ENCODE measurements at regions not wholly inside any gene's neighbourhood (a gene's known extent, or its start where the extent isn't known, plus 50 kb on each side); places are given as distances from the start of the nearest gene placed in this dataset.
A peak's percentile ranks its signal among the peaks of the same experiment; 100 is the strongest.

DNA sequence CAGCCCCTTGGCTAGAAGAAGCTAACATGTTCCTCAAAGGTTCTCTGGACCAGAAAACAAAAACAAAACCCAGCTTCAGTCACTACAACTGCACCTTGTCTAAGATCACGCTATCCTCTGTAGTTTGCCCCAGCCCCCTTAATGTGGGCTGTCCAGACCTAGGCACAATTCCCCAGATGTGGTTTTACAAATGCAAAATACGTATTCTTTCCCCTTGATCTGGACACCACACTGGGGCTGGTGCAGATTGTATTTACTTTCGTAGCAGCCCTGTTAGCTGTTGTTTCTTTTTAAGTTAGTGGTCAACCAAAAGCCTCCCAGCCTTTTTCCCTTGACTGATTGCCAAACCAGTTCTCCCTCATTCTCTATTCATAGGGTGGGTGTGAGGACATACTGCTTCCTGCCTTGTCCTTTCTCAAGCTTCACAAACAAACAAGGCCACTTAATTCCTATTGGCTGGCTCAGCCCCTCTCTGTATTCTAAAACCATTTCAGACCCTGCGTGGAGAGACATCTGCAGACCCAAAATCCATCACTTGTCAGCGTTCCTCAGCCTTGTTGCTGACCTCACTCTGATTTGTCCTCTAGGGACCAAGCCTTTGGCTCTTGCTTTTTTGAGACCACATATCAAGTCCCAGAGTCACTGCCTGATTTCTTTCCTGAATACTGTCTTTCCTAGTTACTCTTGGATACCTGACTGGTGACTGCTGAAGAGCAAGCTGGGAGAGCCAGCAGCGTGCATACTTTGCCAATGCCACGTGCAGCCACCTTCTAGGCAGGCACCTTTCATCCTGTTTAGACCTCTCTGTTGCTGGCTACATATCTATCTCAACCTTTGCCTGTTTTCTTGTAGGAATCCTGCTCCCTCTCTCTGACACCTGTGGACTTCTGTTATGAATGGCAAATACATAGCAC is 96.4 kb upstream of the RAB3GAP2 start:
- peak overlapping the region; percentile 1 for H3K4me3 Mint-ChIP-seq
- DNase-seq (no peak), ATAC-seq (no peak)
- H3K9me3 ChIP-seq (ENCODE audit: control insufficient read depth, low read length, poor library complexity, severe bottlenecking), result no peaks in the 10 kb centered on the region
- no peaks in the 10 kb centered on the region for H3K36me3 Mint-ChIP-seq (ENCODE audit: low read depth)
- H3K27ac Mint-ChIP-seq, result no peak overlapping the region
- peaks cover 62% of the 10 kb centered on the region for H3K27me3 Mint-ChIP-seq
- no peaks in the 10 kb centered on the region for H3K4me1 Mint-ChIP-seq

DNA sequence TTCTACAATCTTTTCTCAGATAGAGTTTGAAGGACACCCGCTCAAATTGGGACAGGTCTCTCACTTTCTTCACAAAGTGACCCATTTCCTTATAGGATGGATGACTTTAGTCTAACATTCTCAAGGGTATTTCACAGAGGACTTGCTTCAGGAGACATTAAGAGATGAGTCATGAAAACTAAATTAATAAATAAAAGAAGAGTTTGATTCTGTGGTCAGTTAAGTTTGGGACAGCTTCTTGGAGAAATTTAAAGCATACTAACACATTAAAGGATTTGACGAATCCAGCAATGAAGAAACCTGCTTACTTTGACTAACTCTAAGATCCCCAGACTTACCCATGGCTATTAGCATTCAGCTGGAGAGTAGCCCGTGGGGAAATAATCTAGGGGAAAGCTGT is 95.6 kb upstream of the RAB3GAP2 start:
- Mint-ChIP-seq H3K27ac (no peak overlapping the region), H3K4me3 (no peak overlapping the region)

DNA sequence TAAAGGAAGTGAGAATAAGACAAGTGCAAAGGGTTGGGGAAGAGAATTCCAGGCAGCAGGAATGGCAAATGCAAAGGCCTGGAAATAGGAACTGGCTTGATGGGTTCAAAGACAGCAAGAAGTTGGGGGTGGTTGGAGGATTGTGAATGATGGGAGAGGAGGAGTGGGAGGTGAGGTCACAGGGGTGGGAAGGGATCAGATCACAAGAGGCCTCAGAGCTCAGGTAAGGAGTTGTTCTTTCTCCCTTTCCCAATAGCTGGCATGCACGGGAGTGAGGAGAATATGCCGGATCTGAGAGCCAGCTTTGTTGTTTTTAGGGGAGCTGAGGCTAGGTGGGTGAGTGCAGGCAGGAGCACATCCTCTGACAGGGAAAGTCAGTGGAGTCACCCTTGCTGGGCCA is 94.0 kb upstream of the RAB3GAP2 start:
- Mint-ChIP-seq H3K4me3 (no peak overlapping the region), H3K4me1 (no peaks in the 10 kb centered on the region), H3K36me3 (ENCODE audit: low read depth) (no peaks in the 10 kb centered on the region), H3K27me3 (peaks cover 43% of the 10 kb centered on the region), H3K27ac (no peak overlapping the region)
- H3K9me3 ChIP-seq (ENCODE audit: control insufficient read depth, low read length, poor library complexity, severe bottlenecking), result no peaks in the 10 kb centered on the region
- ATAC-seq, result no peak
- no peak for DNase-seq

More for the DNA sequence above, 95.6 kb upstream of the RAB3GAP2 start:
- peaks cover 54% of the 10 kb centered on the region for H3K27me3 Mint-ChIP-seq
- no peaks in the 10 kb centered on the region for H3K36me3 Mint-ChIP-seq (ENCODE audit: low read depth)
- no peaks in the 10 kb centered on the region for H3K4me1 Mint-ChIP-seq
- no peaks in the 10 kb centered on the region for H3K9me3 ChIP-seq (ENCODE audit: control insufficient read depth, low read length, poor library complexity, severe bottlenecking)
- ATAC-seq (no peak), DNase-seq (no peak)

DNA sequence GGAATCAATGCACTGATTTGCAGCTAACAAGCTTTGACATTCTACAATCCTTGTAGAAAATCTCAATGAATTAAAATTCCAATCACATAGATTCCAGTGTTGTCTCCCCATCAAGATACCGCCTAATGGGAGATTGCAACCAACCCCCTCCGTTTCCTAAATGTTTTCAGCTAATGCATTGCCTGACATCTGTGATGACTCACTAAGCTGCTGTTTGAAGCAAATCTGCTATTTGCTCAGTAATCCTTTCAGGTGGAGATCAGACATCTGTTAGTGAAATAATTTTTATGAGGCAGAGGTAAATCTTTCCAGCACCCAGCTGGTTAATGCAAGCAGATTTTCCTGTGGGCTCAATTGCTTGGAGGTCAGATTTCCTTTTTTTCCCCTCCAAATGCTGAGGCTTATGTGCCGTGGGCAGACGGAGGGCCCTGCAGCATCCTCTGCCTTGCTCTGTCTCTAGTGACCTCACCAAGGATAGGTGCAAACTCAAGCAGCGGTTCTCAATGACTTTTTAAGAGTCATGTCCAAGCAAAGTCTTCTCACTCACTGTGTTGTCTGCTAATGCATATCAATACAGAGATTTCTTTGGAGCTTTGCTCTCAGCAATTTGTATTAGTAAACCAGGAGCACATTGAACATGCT is 91.1 kb upstream of the RAB3GAP2 start:
- no peak overlapping the region for H3K4me3 Mint-ChIP-seq
- H3K9me3 ChIP-seq (ENCODE audit: control insufficient read depth, low read length, poor library complexity, severe bottlenecking), result no peaks in the 10 kb centered on the region
- no peak for DNase-seq
- no peaks in the 10 kb centered on the region for H3K4me1 Mint-ChIP-seq
- peaks cover 16% of the 10 kb centered on the region for H3K27me3 Mint-ChIP-seq
- H3K27ac Mint-ChIP-seq, result no peak overlapping the region
- H3K36me3 Mint-ChIP-seq (ENCODE audit: low read depth), result no peaks in the 10 kb centered on the region
- ATAC-seq, result no peak

DNA sequence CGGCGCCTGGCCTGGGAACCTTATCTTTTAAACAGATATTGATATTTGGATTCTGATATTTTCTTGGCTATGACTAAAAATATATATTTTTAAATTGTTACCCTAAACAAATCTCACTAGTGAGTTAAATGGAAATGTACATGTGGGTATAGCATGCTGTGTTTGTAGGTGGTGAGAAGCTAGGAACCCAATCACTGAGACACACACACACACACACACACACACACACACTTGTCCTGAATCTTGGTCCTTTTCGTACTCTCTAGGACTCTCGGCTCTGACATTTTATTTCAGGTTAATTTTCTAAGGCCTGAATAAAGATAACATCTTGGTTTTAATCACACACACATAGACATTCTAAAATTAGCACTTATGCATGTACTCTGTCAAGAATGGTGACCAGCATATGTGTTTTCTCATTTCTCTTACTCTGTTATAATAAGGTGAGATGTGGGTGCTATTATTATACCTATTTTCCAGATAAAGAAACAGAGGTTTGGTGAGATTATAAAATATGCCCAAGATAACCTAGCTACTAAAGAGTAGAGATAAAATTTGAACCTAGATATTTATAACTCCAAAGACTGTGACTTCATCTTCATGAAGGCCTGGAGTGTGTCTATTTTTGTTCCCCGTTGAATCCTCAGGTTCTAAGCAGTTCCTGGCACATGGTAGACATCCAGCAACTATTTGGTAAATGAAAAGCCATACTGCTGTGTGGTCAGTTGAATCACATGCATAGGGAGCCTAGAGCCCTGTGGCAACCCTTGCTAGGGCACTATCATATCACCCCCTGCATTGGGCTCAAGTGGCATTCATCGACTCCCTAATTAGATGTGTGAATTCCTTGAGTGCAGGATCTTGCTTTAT is 85.0 kb upstream of the RAB3GAP2 start:
- no peaks in the 10 kb centered on the region for H3K4me1 Mint-ChIP-seq
- no peak overlapping the region for H3K27ac Mint-ChIP-seq
- DNase-seq (no peak), ATAC-seq (no peak)
- no peaks in the 10 kb centered on the region for H3K36me3 Mint-ChIP-seq (ENCODE audit: low read depth)
- peaks cover 16% of the 10 kb centered on the region for H3K27me3 Mint-ChIP-seq
- H3K9me3 ChIP-seq (ENCODE audit: control insufficient read depth, low read length, poor library complexity, severe bottlenecking), result peaks cover 2% of the 10 kb centered on the region
- no peak overlapping the region for H3K4me3 Mint-ChIP-seq

DNA sequence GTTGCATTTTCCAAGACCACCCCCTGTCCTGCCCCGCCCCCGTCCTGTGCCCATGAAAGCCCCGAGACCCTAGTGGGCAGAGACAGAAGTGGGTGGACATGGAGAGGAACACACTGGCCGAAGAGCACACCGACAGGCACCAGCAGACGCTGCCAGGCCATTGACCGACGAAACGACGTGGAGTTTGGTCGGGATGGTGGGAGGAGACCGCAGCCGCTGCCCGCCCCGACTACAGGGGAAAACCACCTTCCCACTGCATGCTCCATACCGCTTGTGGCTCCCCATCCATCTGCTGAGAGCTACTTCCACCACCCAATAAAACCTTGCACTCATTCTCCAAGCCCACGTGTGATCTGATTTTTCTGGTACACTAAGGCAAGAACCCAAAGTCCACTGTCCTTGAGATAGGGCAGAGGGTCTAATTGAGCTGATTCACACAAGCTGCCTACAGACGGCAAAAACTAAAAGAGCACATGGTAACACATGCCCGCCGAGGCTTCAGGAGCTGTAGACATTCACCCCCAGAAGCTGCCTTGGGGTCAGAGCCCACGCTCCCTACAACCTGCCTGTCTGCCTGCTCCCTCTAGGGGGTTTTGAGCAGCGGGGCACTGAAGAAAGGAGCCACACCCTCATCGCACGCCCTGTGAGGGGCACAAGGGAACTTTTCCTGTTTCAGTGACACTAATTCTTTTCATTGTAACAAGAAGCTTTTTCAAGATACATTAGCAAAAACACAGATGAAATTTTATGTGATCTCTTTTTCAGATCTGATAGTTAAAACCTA is 81.2 kb upstream of the RAB3GAP2 start:
- peaks cover 34% of the 10 kb centered on the region for H3K27me3 Mint-ChIP-seq
- no peak overlapping the region for H3K4me3 Mint-ChIP-seq
- DNase-seq, result no peak
- no peaks in the 10 kb centered on the region for H3K36me3 Mint-ChIP-seq (ENCODE audit: low read depth)
- no peaks in the 10 kb centered on the region for H3K4me1 Mint-ChIP-seq
- peaks cover 2% of the 10 kb centered on the region for H3K9me3 ChIP-seq (ENCODE audit: control insufficient read depth, low read length, poor library complexity, severe bottlenecking)
- no peak overlapping the region for H3K27ac Mint-ChIP-seq
- ATAC-seq, result no peak

DNA sequence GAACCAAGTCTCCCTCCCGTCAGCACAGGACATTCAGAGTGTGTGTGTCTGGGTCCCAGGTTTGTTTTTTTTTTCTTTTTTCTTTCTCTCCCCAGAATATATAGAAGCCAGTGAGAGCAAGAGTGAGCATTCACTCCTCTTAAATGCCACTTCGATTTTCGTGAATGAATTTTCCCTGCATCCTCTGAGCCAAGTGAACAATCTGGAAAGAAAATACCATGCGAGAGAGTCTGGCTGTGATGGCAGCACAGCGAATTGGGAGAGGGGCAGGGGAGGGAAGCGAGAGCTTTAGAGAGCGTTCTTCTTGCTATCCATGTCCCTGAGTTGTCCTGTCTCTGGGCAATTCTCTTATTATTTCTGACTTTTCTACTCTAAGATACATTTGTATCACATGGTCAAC is 76.0 kb upstream of the RAB3GAP2 start:
- no peak overlapping the region for H3K4me3 Mint-ChIP-seq
- H3K9me3 ChIP-seq (ENCODE audit: control insufficient read depth, low read length, poor library complexity, severe bottlenecking), result peaks cover 2% of the 10 kb centered on the region
- peaks cover 48% of the 10 kb centered on the region for H3K27me3 Mint-ChIP-seq
- ATAC-seq (no peak), DNase-seq (no peak)
- no peaks in the 10 kb centered on the region for H3K4me1 Mint-ChIP-seq
- H3K27ac Mint-ChIP-seq, result no peak overlapping the region
- H3K36me3 Mint-ChIP-seq (ENCODE audit: low read depth), result no peaks in the 10 kb centered on the region

DNA sequence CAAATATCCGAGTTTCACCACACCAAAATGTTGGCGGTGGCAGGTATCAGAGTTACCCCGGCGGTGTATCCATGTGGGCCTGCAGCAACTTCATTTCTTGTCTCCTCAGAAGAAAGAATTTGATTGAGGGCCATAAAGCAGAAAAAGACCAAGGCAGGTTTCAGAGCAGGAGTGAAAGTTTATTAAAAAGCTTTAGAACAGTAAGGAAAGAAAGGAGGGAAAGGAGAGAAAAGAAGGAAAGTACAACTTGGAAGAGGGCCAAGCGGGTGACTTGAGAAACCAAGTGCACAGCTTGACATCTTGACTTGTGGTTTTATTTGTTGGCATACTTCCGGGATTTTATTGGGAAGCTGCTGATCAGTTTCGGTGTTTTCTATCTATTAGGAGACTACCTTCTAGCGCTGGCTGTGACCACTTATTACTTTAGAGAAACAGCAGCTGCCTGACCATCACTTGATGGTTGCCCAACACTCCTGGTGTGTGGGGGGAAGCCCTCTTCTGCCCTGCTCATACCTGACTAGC is 75.5 kb upstream of the RAB3GAP2 start:
- H3K36me3 Mint-ChIP-seq (ENCODE audit: low read depth), result no peaks in the 10 kb centered on the region
- DNase-seq (no peak), ATAC-seq (no peak)
- peaks cover 2% of the 10 kb centered on the region for H3K9me3 ChIP-seq (ENCODE audit: control insufficient read depth, low read length, poor library complexity, severe bottlenecking)
- H3K4me1 Mint-ChIP-seq, result no peaks in the 10 kb centered on the region
- no peak overlapping the region for H3K27ac Mint-ChIP-seq
- peaks cover 43% of the 10 kb centered on the region for H3K27me3 Mint-ChIP-seq
- H3K4me3 Mint-ChIP-seq, result no peak overlapping the region

DNA sequence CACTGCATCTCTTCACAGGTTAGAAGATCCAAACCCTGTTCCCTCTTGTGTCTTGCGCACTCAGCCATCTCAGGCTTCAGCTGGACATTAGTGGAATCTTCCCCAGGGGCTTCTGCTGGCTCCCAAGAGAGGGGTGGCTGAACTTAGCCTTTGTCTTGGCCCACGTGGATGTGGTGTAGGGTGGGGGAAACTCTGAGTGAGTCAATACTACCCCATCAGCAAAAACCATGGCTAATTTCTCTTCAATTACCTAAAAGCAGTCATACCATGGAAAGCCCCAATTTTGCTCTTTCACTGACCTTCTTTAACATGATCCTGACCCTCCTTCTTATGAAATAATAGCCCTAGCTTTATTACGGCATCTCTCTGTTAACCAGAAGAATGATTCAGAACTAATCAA is 72.5 kb upstream of the RAB3GAP2 start:
- Mint-ChIP-seq H3K27me3 (peaks cover 26% of the 10 kb centered on the region), H3K4me3 (no peak overlapping the region), H3K36me3 (ENCODE audit: low read depth) (no peaks in the 10 kb centered on the region), H3K4me1 (no peaks in the 10 kb centered on the region), H3K27ac (no peak overlapping the region)
- DNase-seq, result no peak
- H3K9me3 ChIP-seq (ENCODE audit: control insufficient read depth, low read length, poor library complexity, severe bottlenecking), result no peaks in the 10 kb centered on the region
- ATAC-seq, result no peak

DNA sequence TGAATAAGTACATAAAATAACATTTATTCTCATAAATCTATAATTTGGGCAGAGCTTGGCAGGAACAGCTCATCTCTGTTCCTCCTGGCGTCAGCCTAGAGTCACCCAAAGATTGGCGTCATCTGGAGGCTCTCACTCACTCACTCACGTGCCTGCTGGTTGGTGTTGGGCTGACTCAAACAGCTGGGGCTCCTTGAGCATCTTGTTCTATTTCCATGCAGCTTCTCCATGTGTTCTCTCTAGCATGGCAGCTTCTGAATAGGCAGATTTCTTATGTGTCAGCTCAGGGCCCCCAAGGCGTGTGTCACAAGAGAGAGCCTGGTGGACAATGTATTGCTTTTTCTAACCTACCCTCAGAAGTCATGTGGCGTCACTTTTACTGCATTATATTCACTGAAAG is 70.6 kb upstream of the RAB3GAP2 start:
- H3K4me1 Mint-ChIP-seq, result no peaks in the 10 kb centered on the region
- ATAC-seq (no peak), DNase-seq (no peak)
- no peak overlapping the region for H3K4me3 Mint-ChIP-seq
- H3K36me3 Mint-ChIP-seq (ENCODE audit: low read depth), result no peaks in the 10 kb centered on the region
- peaks cover 18% of the 10 kb centered on the region for H3K27me3 Mint-ChIP-seq
- no peaks in the 10 kb centered on the region for H3K9me3 ChIP-seq (ENCODE audit: control insufficient read depth, low read length, poor library complexity, severe bottlenecking)
- no peak overlapping the region for H3K27ac Mint-ChIP-seq

DNA sequence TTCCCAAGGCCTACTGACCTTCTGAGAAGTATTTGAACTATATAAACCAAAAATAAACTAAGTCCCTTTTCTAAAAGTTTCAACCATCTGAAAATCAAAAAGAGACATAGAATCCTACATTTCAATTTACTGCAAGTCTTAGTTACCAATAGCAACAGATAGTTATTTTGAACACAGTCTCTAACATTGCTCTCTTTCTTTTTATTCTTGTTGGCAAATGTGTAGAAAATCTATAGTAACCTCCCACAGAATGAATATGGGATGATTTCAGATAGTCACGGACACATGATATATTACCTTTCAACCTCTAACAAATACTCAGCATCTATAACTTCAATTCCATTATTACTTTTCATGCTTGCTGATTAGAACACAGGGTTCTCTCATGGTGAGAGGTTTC is 68.9 kb upstream of the RAB3GAP2 start:
- DNase-seq, result no peak
- H3K27me3 Mint-ChIP-seq, result peaks cover 9% of the 10 kb centered on the region
- H3K36me3 Mint-ChIP-seq (ENCODE audit: low read depth), result no peaks in the 10 kb centered on the region
- H3K9me3 ChIP-seq (ENCODE audit: control insufficient read depth, low read length, poor library complexity, severe bottlenecking), result no peaks in the 10 kb centered on the region
- no peak overlapping the region for H3K4me3 Mint-ChIP-seq
- no peaks in the 10 kb centered on the region for H3K4me1 Mint-ChIP-seq
- H3K27ac Mint-ChIP-seq, result no peak overlapping the region
- no peak for ATAC-seq

DNA sequence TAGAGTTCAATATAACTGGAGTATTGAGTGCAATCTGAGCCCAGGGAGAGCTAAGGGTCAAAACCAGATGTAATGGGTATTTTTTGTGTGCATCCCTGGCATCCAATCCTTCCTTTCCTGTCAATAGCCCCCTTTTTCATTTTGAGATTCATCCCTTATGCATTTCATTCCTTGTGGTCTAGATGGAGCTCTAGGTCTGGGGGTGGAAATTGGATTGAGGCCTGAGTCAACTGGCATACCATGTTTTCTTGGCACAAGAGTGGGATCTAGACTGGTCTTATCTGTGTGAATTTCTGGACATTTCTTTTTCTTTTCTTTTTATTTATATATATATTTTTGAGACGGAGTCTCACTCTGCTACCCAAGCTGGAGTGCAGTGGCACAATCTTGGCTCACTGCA is 67.3 kb upstream of the RAB3GAP2 start:
- H3K9me3 ChIP-seq (ENCODE audit: control insufficient read depth, low read length, poor library complexity, severe bottlenecking), result no peaks in the 10 kb centered on the region
- no peak overlapping the region for H3K4me3 Mint-ChIP-seq
- H3K4me1 Mint-ChIP-seq, result no peaks in the 10 kb centered on the region
- no peak for ATAC-seq
- H3K27ac Mint-ChIP-seq, result no peak overlapping the region
- H3K36me3 Mint-ChIP-seq (ENCODE audit: low read depth), result no peaks in the 10 kb centered on the region
- peaks cover 9% of the 10 kb centered on the region for H3K27me3 Mint-ChIP-seq
- DNase-seq, result no peak

Data from T-helper 17 cell (primary cell).